Keratinocyte (primary cell): ENCODE measurements at regions not wholly inside any gene's neighbourhood (a gene's known extent, or its start where the extent isn't known, plus 50 kb on each side); places are given as distances from the start of the nearest gene placed in this dataset.

Experiments
- DNase-seq: peaks from one replicate; pipeline ENCODE4 v3.0.0-alpha.2; 2011; ENCODE audit warnings: low read depth, missing footprints, low spot score
- FAIRE-seq: peaks from 2 replicates; lab custom pipeline; 2011; peaks lifted over from hg19 to GRCh38; lab: Jason Lieb, UNC
- H2AFZ ChIP-seq: 2 replicates; pipeline ENCODE4 v1.6.0; 2012; ENCODE audit warnings: low read length, control low read depth, inconsistent platforms; ENCODE audit not compliant: control insufficient read depth
- H3K27ac ChIP-seq: 2 replicates; pipeline ENCODE4 v1.5.1; 2011; ENCODE audit warnings: low read length; ENCODE audit not compliant: control insufficient read depth, insufficient read depth
- H3K27me3 ChIP-seq: 3 replicates; pipeline ENCODE4 v1.6.0; 2011; ENCODE audit warnings: low read length; ENCODE audit not compliant: control insufficient read depth, insufficient read depth; ENCODE audit errors: extremely low read depth
- H3K36me3 ChIP-seq, 2 experiments: 2 replicates in 1 of 2; 3 replicates in 1 of 2; pipeline ENCODE4 v1.5.1; 2011; ENCODE audit warnings: low read length in 2 of 2, mild to moderate bottlenecking in 1 of 2; ENCODE audit not compliant: control insufficient read depth in 2 of 2, insufficient read depth in 2 of 2; ENCODE audit errors: extremely low read depth in 1 of 2
- H3K4me1 ChIP-seq: 3 replicates; pipeline ENCODE4 v1.5.1; 2011; ENCODE audit warnings: low read length; ENCODE audit not compliant: control insufficient read depth, insufficient read depth; ENCODE audit errors: extremely low read depth
- H3K4me2 ChIP-seq: 3 replicates; pipeline ENCODE4 v1.6.0; 2011; ENCODE audit warnings: low read depth, low read length; ENCODE audit not compliant: control insufficient read depth, insufficient read depth; ENCODE audit errors: extremely low read depth
- H3K4me3 ChIP-seq, 3 experiments: fragments of 200-600 bp in 1 of 3; sonication (generic) in 1 of 3; 2 replicates in 2 of 3; 3 replicates in 1 of 3; pipeline ENCODE4 v1.5.1; 2011 to 2016; ENCODE audit warnings: low read length in 3 of 3, mild to moderate bottlenecking in 3 of 3, control low read depth in 2 of 3, inconsistent platforms in 1 of 3, low read depth in 1 of 3, mixed read lengths in 1 of 3, mixed run types in 1 of 3, moderate library complexity in 1 of 3; ENCODE audit not compliant: control insufficient read depth in 2 of 3, insufficient read depth in 2 of 3; ENCODE audit errors: extremely low read depth in 1 of 3
- H3K79me2 ChIP-seq: 2 replicates; pipeline ENCODE4 v1.6.0; 2012; ENCODE audit warnings: low read length; ENCODE audit not compliant: control insufficient read depth, insufficient read depth
- H3K9ac ChIP-seq: 3 replicates; pipeline ENCODE4 v1.6.0; 2011; ENCODE audit warnings: low read length; ENCODE audit not compliant: control insufficient read depth, insufficient read depth; ENCODE audit errors: extremely low read depth
- H3K9me1 ChIP-seq: 3 replicates; pipeline ENCODE4 v1.6.0; 2011; ENCODE audit warnings: low read length; ENCODE audit not compliant: control insufficient read depth, insufficient read depth; ENCODE audit errors: extremely low read depth
- H3K9me3 ChIP-seq: 2 replicates; pipeline ENCODE4 v1.5.1; 2012; ENCODE audit warnings: low read depth, low read length; ENCODE audit not compliant: control insufficient read depth
- H4K20me1 ChIP-seq: 3 replicates; pipeline ENCODE4 v1.6.0; 2011; ENCODE audit warnings: low read length; ENCODE audit not compliant: control insufficient read depth, insufficient read depth; ENCODE audit errors: extremely low read depth
- CTCF ChIP-seq, 3 experiments: IDR thresholded peaks in 1 of 3; conservative IDR thresholded peaks in 1 of 3; optimal IDR thresholded peaks in 1 of 3; 2 replicates in 2 of 3; 3 replicates in 1 of 3; pipeline versions ENCODE3 to v1.5.1; 2011; ENCODE audit warnings: low read length in 3 of 3, mild to moderate bottlenecking in 3 of 3, moderate library complexity in 2 of 3, control low read depth in 1 of 3, inconsistent platforms in 1 of 3; ENCODE audit not compliant: insufficient read depth in 2 of 3; ENCODE audit errors: extremely low read depth in 1 of 3
- EZH2 ChIP-seq: IDR thresholded peaks from one replicate; pipeline ENCODE4 v1.6.1; 2012; ENCODE audit warnings: inconsistent platforms, mild to moderate bottlenecking, low read length, moderate library complexity
- dilution Hi-C: fragments of 300-500 bp; cut with MboI; formaldehyde crosslinking; loops from one replicate; pipeline ENCODE4 v1.7.0; 2020; ENCODE audit warnings: low sequenced_read_pairs; ENCODE audit not compliant: extremely low pct_ligation_motif_present

GRCh38 chrX:96002431-96002830 lies 682.2 kb upstream of the DIAPH2 start:
- H3K4me3 ChIP-seq: no peak overlapping the region
- no peaks in the 10 kb centered on the region for H3K9me3 ChIP-seq
- H3K9ac ChIP-seq: no peak overlapping the region
- DNase-seq: no peak
- no peaks in the 10 kb centered on the region for H3K27me3 ChIP-seq
- H3K4me2 ChIP-seq: no peak overlapping the region
- H3K9me1 ChIP-seq: no peaks in the 10 kb centered on the region
- no peaks in the 10 kb centered on the region for H4K20me1 ChIP-seq
- H3K4me1 ChIP-seq: no peaks in the 10 kb centered on the region
- no peak overlapping the region for H3K27ac ChIP-seq
- TF ChIP-seq EZH2: no peak
- TF ChIP-seq CTCF (optimal IDR thresholded peaks at IDR 0.05 in 1 of 3, IDR thresholded peaks at IDR 0.05 in 1 of 3, conservative IDR thresholded peaks at IDR 0.05 in 1 of 3; ENCODE audit: extremely low read depth in 1 of 3, insufficient read depth in 2 of 3, low read length in 3 of 3): no peak
- no peaks in the 10 kb centered on the region for H3K36me3 ChIP-seq
- no peak for FAIRE-seq
- H2AFZ ChIP-seq: no peak overlapping the region
- dilution Hi-C loops: no loop called here
- H3K79me2 ChIP-seq: no peaks in the 10 kb centered on the region

GRCh38 chrX:96004386-96004785 lies 680.3 kb upstream of the DIAPH2 start:
- dilution Hi-C loops: no loop called here
- no peaks in the 10 kb centered on the region for H3K9me1 ChIP-seq
- H3K4me3 ChIP-seq: no peak overlapping the region
- no peaks in the 10 kb centered on the region for H3K27me3 ChIP-seq
- H4K20me1 ChIP-seq: no peaks in the 10 kb centered on the region
- no peaks in the 10 kb centered on the region for H3K79me2 ChIP-seq
- H3K9ac ChIP-seq: no peak overlapping the region
- DNase-seq (peak; percentile 11), FAIRE-seq (no peak)
- H3K36me3 ChIP-seq: no peaks in the 10 kb centered on the region
- TF ChIP-seq EZH2 (no peak), CTCF (optimal IDR thresholded peaks at IDR 0.05 in 1 of 3, IDR thresholded peaks at IDR 0.05 in 1 of 3, conservative IDR thresholded peaks at IDR 0.05 in 1 of 3; ENCODE audit: extremely low read depth in 1 of 3, insufficient read depth in 2 of 3, low read length in 3 of 3) (no peak)
- no peaks in the 10 kb centered on the region for H3K4me1 ChIP-seq
- H3K4me2 ChIP-seq: no peak overlapping the region
- H2AFZ ChIP-seq: no peak overlapping the region
- no peaks in the 10 kb centered on the region for H3K9me3 ChIP-seq
- no peak overlapping the region for H3K27ac ChIP-seq
